Chondrocyte (in vitro differentiated cells): ENCODE measurements at regions not wholly inside any gene's neighbourhood (a gene's known extent, or its start where the extent isn't known, plus 50 kb on each side); places are given as distances from the start of the nearest gene placed in this dataset.

ENCODE experiments used
- DNase-seq: peaks from one replicate; pipeline ENCODE4 v3.0.0; 2021; ENCODE audit warnings: mixed read lengths, low spot score
- H3K27ac Mint-ChIP-seq: one replicate; pipeline ENCODE4 v1.8.0; 2021; ENCODE audit warnings: mild to moderate bottlenecking, moderate library complexity, mixed read lengths; ENCODE audit not compliant: unreplicated experiment
- H3K27me3 Mint-ChIP-seq: 2 replicates; pipeline ENCODE4 v1.8.0; 2021; ENCODE audit warnings: low read depth, mixed read lengths
- H3K36me3 Mint-ChIP-seq: 2 replicates; pipeline ENCODE4 v1.8.0; 2021; ENCODE audit warnings: low read depth, mixed read lengths
- H3K4me1 Mint-ChIP-seq: 2 replicates; pipeline ENCODE4 v1.8.0; 2021; ENCODE audit warnings: low read depth, mild to moderate bottlenecking, mixed read lengths
- H3K4me3 Mint-ChIP-seq: one replicate; pipeline ENCODE4 v1.8.0; 2021; ENCODE audit warnings: mild to moderate bottlenecking, moderate library complexity, mixed read lengths; ENCODE audit not compliant: unreplicated experiment
- H3K9me3 Mint-ChIP-seq: 2 replicates; pipeline ENCODE4 v1.8.0; 2021; ENCODE audit warnings: low read depth, mixed read lengths
- TF ChIP-seq, protein P1 (sequence below): fragments of 200-600 bp; sonication (generic); IDR thresholded peaks from 2 replicates; pipeline ENCODE4 v1.5.0; 2021; ENCODE audit warnings: antibody characterized with exemption, mild to moderate bottlenecking, moderate library complexity

DNA sequence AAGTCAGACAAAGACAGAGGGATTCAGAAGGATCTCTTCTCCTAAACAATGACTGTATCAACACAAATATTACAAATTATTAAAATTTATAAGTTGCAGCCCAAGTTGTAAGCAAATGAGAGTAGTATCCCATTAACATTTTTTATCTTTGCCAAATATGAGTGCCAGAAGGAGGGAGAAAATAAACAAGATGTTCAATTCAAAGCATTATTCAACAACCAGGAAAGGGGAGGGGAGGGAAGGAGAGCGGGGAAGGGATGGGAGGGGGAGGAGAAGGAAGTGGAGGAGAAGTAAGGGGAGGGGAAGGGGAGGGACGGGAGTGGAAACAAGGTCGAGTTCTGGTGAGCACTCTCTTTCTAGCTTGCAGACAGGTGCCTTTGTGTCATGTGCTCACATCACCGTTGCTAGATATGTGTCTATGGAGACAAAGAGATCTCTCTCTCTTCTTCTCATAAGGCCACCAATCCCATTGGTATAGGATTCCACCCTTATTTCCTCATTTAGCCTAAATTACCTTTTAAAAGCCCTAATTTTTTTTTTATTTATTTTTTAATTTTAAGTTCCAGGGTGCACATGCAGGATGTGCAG, 679.6 kb upstream of the CHAC2 start:
- no peak overlapping the region for H3K4me3 Mint-ChIP-seq
- TF ChIP-seq, protein P1, sequence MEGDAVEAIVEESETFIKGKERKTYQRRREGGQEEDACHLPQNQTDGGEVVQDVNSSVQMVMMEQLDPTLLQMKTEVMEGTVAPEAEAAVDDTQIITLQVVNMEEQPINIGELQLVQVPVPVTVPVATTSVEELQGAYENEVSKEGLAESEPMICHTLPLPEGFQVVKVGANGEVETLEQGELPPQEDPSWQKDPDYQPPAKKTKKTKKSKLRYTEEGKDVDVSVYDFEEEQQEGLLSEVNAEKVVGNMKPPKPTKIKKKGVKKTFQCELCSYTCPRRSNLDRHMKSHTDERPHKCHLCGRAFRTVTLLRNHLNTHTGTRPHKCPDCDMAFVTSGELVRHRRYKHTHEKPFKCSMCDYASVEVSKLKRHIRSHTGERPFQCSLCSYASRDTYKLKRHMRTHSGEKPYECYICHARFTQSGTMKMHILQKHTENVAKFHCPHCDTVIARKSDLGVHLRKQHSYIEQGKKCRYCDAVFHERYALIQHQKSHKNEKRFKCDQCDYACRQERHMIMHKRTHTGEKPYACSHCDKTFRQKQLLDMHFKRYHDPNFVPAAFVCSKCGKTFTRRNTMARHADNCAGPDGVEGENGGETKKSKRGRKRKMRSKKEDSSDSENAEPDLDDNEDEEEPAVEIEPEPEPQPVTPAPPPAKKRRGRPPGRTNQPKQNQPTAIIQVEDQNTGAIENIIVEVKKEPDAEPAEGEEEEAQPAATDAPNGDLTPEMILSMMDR: no peak
- peak overlapping the region; percentile 83 for H3K27ac Mint-ChIP-seq
- no peaks in the 10 kb centered on the region for H3K36me3 Mint-ChIP-seq
- H3K4me1 Mint-ChIP-seq: peaks cover 17% of the 10 kb centered on the region
- peaks cover 4% of the 10 kb centered on the region for H3K27me3 Mint-ChIP-seq
- H3K9me3 Mint-ChIP-seq: peaks cover 11% of the 10 kb centered on the region
- no peak for DNase-seq

GRCh38 chr2:53087262-53087873, 680.2 kb upstream of the CHAC2 start:
- no peaks in the 10 kb centered on the region for H3K36me3 Mint-ChIP-seq
- no peak for DNase-seq
- H3K4me3 Mint-ChIP-seq: no peak overlapping the region
- peak overlapping the region; percentile 83 for H3K27ac Mint-ChIP-seq
- TF ChIP-seq, protein P1: no peak
- H3K9me3 Mint-ChIP-seq: peaks cover 11% of the 10 kb centered on the region
- H3K27me3 Mint-ChIP-seq: peaks cover 4% of the 10 kb centered on the region
- peaks cover 17% of the 10 kb centered on the region for H3K4me1 Mint-ChIP-seq

- Mint-ChIP-seq H3K27ac (no peak overlapping the region), H3K4me1 (no peaks in the 10 kb centered on the region), H3K27me3 (peaks cover 22% of the 10 kb centered on the region), H3K9me3 (peaks cover 13% of the 10 kb centered on the region), H3K36me3 (peaks cover 2% of the 10 kb centered on the region), H3K4me3 (no peak overlapping the region)
- TF ChIP-seq, protein P1: no peak
- no peak for DNase-seq
Observed at GRCh38 chr2:53077413-53077812, 690.2 kb upstream of the CHAC2 start.

GRCh38 chr2:53075760-53076159, 691.8 kb upstream of the CHAC2 start:
- peaks cover 23% of the 10 kb centered on the region for H3K27me3 Mint-ChIP-seq
- no peak overlapping the region for H3K27ac Mint-ChIP-seq
- no peak for DNase-seq
- no peaks in the 10 kb centered on the region for H3K4me1 Mint-ChIP-seq
- H3K4me3 Mint-ChIP-seq: no peak overlapping the region
- TF ChIP-seq, protein P1: no peak
- H3K9me3 Mint-ChIP-seq: peaks cover 7% of the 10 kb centered on the region
- peaks cover 2% of the 10 kb centered on the region for H3K36me3 Mint-ChIP-seq

DNA sequence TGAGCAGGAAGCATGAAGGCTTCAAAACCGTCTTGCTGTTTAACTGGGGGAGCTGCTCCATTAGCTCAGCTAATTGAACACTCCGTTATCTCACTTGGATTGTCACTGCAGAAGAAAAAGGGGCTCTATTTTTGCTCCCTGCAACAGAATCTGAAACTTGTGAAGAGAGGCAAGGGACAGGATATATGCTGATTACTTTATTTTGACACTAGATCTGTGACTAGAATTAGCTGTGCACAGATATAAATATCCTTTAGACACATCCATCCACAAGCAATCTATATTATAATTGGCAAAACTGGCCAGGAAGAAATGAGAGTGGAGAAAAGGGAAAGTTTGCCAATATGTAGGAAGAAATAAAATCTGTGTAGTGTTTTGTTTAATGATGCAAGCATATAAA, 700.1 kb upstream of the CHAC2 start:
- no peaks in the 10 kb centered on the region for H3K36me3 Mint-ChIP-seq
- no peak overlapping the region for H3K27ac Mint-ChIP-seq
- TF ChIP-seq, protein P1: no peak
- peaks cover 13% of the 10 kb centered on the region for H3K27me3 Mint-ChIP-seq
- H3K4me3 Mint-ChIP-seq: no peak overlapping the region
- no peak for DNase-seq
- H3K9me3 Mint-ChIP-seq: peaks cover 2% of the 10 kb centered on the region
- no peaks in the 10 kb centered on the region for H3K4me1 Mint-ChIP-seq
